ENCODE measurements at regions not wholly inside any gene's neighbourhood (a gene's known extent, or its start where the extent isn't known, plus 50 kb on each side); places are given as distances from the start of the nearest gene placed in this dataset.

DNA sequence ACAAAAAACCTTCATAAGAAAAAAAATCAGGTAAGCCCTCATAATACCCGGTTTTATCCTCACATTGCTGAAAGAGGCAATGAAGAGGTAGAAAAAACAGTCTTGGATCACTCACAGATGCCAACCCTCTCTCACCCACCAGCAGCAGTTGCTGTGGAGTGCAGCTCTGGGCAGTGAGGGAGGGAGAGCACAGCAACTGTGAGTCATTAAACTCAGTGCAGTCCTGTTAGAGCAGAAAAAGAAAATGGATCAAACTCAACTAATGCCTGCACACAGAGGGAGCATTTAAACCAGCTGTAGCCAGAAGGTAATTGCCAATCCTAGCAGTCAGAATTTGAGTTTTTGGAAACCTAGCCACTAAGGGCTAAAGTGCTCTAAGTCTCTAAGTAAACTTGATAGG, 1050.6 kb upstream of the ALCAM start:
- no peak for TF ChIP-seq POLR2AphosphoS5 (IDR thresholded peaks at IDR 0.05; ENCODE audit: low read depth)
- no peak for TF ChIP-seq GABPA (IDR thresholded peaks at IDR 0.05; ENCODE audit: low read depth)
- TF ChIP-seq SPI1 (IDR thresholded peaks at IDR 0.05; ENCODE audit: borderline replicate concordance, low read depth) = no peak
- TF ChIP-seq, protein P1, sequence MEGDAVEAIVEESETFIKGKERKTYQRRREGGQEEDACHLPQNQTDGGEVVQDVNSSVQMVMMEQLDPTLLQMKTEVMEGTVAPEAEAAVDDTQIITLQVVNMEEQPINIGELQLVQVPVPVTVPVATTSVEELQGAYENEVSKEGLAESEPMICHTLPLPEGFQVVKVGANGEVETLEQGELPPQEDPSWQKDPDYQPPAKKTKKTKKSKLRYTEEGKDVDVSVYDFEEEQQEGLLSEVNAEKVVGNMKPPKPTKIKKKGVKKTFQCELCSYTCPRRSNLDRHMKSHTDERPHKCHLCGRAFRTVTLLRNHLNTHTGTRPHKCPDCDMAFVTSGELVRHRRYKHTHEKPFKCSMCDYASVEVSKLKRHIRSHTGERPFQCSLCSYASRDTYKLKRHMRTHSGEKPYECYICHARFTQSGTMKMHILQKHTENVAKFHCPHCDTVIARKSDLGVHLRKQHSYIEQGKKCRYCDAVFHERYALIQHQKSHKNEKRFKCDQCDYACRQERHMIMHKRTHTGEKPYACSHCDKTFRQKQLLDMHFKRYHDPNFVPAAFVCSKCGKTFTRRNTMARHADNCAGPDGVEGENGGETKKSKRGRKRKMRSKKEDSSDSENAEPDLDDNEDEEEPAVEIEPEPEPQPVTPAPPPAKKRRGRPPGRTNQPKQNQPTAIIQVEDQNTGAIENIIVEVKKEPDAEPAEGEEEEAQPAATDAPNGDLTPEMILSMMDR (IDR thresholded peaks at IDR 0.05; ENCODE audit: insufficient read depth, low read length) = no peak
- TF ChIP-seq, protein P2, sequence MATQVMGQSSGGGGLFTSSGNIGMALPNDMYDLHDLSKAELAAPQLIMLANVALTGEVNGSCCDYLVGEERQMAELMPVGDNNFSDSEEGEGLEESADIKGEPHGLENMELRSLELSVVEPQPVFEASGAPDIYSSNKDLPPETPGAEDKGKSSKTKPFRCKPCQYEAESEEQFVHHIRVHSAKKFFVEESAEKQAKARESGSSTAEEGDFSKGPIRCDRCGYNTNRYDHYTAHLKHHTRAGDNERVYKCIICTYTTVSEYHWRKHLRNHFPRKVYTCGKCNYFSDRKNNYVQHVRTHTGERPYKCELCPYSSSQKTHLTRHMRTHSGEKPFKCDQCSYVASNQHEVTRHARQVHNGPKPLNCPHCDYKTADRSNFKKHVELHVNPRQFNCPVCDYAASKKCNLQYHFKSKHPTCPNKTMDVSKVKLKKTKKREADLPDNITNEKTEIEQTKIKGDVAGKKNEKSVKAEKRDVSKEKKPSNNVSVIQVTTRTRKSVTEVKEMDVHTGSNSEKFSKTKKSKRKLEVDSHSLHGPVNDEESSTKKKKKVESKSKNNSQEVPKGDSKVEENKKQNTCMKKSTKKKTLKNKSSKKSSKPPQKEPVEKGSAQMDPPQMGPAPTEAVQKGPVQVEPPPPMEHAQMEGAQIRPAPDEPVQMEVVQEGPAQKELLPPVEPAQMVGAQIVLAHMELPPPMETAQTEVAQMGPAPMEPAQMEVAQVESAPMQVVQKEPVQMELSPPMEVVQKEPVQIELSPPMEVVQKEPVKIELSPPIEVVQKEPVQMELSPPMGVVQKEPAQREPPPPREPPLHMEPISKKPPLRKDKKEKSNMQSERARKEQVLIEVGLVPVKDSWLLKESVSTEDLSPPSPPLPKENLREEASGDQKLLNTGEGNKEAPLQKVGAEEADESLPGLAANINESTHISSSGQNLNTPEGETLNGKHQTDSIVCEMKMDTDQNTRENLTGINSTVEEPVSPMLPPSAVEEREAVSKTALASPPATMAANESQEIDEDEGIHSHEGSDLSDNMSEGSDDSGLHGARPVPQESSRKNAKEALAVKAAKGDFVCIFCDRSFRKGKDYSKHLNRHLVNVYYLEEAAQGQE (IDR thresholded peaks at IDR 0.05; ENCODE audit: insufficient replicate concordance, low read depth) = no peak
- Histone ChIP-seq H3K27me3 (ENCODE audit: insufficient read depth, poor library complexity, severe bottlenecking) (no peaks in the 10 kb centered on the region), H3K27ac (replicated peaks) (no peak overlapping the region), H3K4me3 (replicated peaks; ENCODE audit: insufficient read depth, low read length) (no peak overlapping the region)
- no peak for DNase-seq (ENCODE audit: low read depth in 1 of 2, low spot score in 1 of 2)

DNA sequence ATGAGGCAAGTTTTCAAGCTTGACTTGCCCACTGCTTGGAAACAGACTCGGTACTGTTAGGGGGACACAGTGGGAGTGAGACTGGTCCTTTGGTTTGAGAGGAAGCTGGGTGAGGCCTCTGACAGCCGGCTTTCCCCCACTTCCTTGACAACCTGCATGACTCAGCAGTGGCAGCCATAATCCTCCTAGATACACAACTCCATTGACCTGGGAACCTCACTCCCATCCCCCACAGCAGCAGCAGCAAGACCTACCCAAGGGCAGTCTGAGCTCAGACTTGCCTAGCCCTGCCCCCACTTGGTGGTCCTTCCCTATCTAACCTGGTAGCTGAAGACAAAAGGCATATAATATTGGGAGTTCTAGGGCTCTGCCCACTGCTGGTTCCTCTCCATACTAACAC, 1043.5 kb upstream of the ALCAM start:
- peak in 1 of 2 experiments; percentile 12 for DNase-seq (ENCODE audit: low read depth in 1 of 2, low spot score in 1 of 2)
- no peak overlapping the region for H3K4me3 ChIP-seq (replicated peaks; ENCODE audit: insufficient read depth, low read length)

DNA sequence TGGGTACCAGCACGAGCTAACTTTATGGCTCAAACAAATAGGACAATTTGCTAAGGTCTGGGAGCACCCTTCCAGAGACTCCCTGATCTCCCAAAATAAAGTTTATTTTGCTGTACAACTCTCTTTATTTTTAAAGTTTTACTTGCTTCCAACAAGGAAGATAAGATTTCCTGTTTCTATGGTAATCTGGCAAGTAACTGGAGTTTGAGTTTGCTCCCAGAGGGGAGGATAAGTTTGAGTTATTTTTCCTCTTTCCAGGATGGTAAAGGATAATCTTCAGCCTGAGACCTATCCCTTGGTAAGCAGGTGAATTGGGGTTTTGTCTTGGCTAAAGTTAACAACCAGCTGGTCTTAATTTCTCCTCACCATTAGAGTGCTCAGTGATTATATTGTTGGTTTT, 1019.4 kb upstream of the ALCAM start:
- Histone ChIP-seq H3K27me3 (ENCODE audit: insufficient read depth, poor library complexity, severe bottlenecking) (no peaks in the 10 kb centered on the region), H3K27ac (replicated peaks) (no peak overlapping the region), H3K4me3 (replicated peaks; ENCODE audit: insufficient read depth, low read length) (no peak overlapping the region)
- TF ChIP-seq POLR2AphosphoS5 (IDR thresholded peaks at IDR 0.05; ENCODE audit: low read depth) = no peak
- no peak for TF ChIP-seq SPI1 (IDR thresholded peaks at IDR 0.05; ENCODE audit: borderline replicate concordance, low read depth)
- TF ChIP-seq, protein P2 (IDR thresholded peaks at IDR 0.05; ENCODE audit: insufficient replicate concordance, low read depth) = no peak
- TF ChIP-seq, protein P1 (IDR thresholded peaks at IDR 0.05; ENCODE audit: insufficient read depth, low read length) = no peak
- no peak for TF ChIP-seq GABPA (IDR thresholded peaks at IDR 0.05; ENCODE audit: low read depth)
- no peak for DNase-seq (ENCODE audit: low read depth in 1 of 2, low spot score in 1 of 2)

More for the DNA sequence above, 1043.5 kb upstream of the ALCAM start:
- no peak for TF ChIP-seq POLR2AphosphoS5 (IDR thresholded peaks at IDR 0.05; ENCODE audit: low read depth)
- TF ChIP-seq SPI1 (IDR thresholded peaks at IDR 0.05; ENCODE audit: borderline replicate concordance, low read depth) = 0 out of 2 replicates have a peak, but pooled peaks have one; percentile 7
- Histone ChIP-seq H3K27me3 (ENCODE audit: insufficient read depth, poor library complexity, severe bottlenecking) (no peaks in the 10 kb centered on the region), H3K27ac (replicated peaks) (no peak overlapping the region)

DNA sequence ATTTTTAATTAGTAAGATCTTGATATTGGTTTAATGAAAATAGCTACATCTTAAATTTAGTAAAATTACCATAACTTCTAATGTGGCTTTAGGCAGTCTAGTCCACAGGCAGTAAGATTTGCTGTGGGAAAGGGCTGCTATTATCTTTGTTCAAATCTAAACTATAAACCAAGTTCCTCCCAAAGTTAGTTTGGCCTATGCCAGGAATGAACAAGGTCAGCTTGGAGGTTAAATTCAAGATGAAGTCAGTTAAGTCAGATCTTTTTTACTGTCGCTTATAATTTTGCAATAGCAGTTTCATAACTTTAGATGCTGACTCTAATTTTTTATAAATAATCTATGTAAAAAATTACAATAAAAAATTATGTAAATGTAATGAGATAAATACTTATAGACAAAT, 1016.9 kb upstream of the ALCAM start:
- no peak for DNase-seq (ENCODE audit: low read depth in 1 of 2, low spot score in 1 of 2)
- Histone ChIP-seq H3K4me3 (replicated peaks; ENCODE audit: insufficient read depth, low read length) (no peak overlapping the region), H3K27ac (replicated peaks) (no peak overlapping the region), H3K27me3 (ENCODE audit: insufficient read depth, poor library complexity, severe bottlenecking) (no peaks in the 10 kb centered on the region)
- TF ChIP-seq, protein P2 (IDR thresholded peaks at IDR 0.05; ENCODE audit: insufficient replicate concordance, low read depth) = no peak
- TF ChIP-seq POLR2AphosphoS5 (IDR thresholded peaks at IDR 0.05; ENCODE audit: low read depth) (no peak), GABPA (IDR thresholded peaks at IDR 0.05; ENCODE audit: low read depth) (no peak), SPI1 (IDR thresholded peaks at IDR 0.05; ENCODE audit: borderline replicate concordance, low read depth) (no peak)
- TF ChIP-seq, protein P1 (IDR thresholded peaks at IDR 0.05; ENCODE audit: insufficient read depth, low read length) = no peak

Data from HL-60 (cell line).